Epithelial cell of esophagus (primary cell): ENCODE measurements at regions not wholly inside any gene's neighbourhood (a gene's known extent, or its start where the extent isn't known, plus 50 kb on each side); places are given as distances from the start of the nearest gene placed in this dataset.
A peak's percentile ranks its signal among the peaks of the same experiment; 100 is the strongest.

Source experiments
- DNase-seq: peaks from one replicate; pipeline ENCODE4 v3.0.0; 2010; ENCODE audit warnings: low read depth
- H3K4me3 ChIP-seq: 2 replicates; pipeline ENCODE4 v1.5.1; 2011; ENCODE audit warnings: mild to moderate bottlenecking, low read length, control low read depth
- CTCF ChIP-seq: IDR thresholded peaks from 2 replicates; pipeline ENCODE4 v1.5.1; 2011; ENCODE audit warnings: low read depth, mild to moderate bottlenecking, low read length, control low read depth, inconsistent platforms; ENCODE audit not compliant: insufficient read depth; ENCODE audit errors: missing control alignments

- DNase-seq = no peak
- H3K4me3 ChIP-seq = no peak overlapping the region
- no peak for TF ChIP-seq CTCF
These were observed 205.0 kb upstream of the ADRA1D start for GRCh38 chr20:4454111-4454510.

- DNase-seq = no peak
- H3K4me3 ChIP-seq = no peak overlapping the region
- no peak for TF ChIP-seq CTCF
These were observed 204.3 kb upstream of the ADRA1D start for GRCh38 chr20:4453359-4453758.

GRCh38 chr20:4451487-4452081 lies 202.5 kb upstream of the ADRA1D start:
- peak; percentile 91 for DNase-seq
- TF ChIP-seq CTCF = no peak
- no peak overlapping the region for H3K4me3 ChIP-seq

GRCh38 chr20:4449957-4450715 lies 201.0 kb upstream of the ADRA1D start:
- peak; percentile 34 for TF ChIP-seq CTCF
- peak; percentile 68 for DNase-seq
- no peak overlapping the region for H3K4me3 ChIP-seq

- no peak for DNase-seq
- H3K4me3 ChIP-seq = no peak overlapping the region
- TF ChIP-seq CTCF = no peak
These were observed 196.7 kb upstream of the ADRA1D start for GRCh38 chr20:4445784-4446183.

GRCh38 chr20:4445331-4445730 lies 196.2 kb upstream of the ADRA1D start:
- no peak for TF ChIP-seq CTCF
- DNase-seq = no peak
- no peak overlapping the region for H3K4me3 ChIP-seq

GRCh38 chr20:4444404-4444803 lies 195.3 kb upstream of the ADRA1D start:
- H3K4me3 ChIP-seq = no peak overlapping the region
- peak; percentile 86 for DNase-seq

More at GRCh38 chr20:4444404-4444803, 195.3 kb upstream of the ADRA1D start:
- no peak for TF ChIP-seq CTCF
